HG02840 (cell line): ENCODE measurements at regions not wholly inside any gene's neighbourhood (a gene's known extent, or its start where the extent isn't known, plus 50 kb on each side); places are given as distances from the start of the nearest gene placed in this dataset.
"Not testable (repeated sequence)": the region's sequence is repeated elsewhere in the genome, so short reads cannot be mapped to it uniquely, and the experiment has no call there.

Source experiments
- ATAC-seq: cut with Tn5 transposase; IDR thresholded peaks from one replicate; pipeline ENCODE4 v1.9.1; 2021; ENCODE audit warnings: mild to moderate bottlenecking, moderate library complexity, moderate number of reproducible peaks; ENCODE audit not compliant: unreplicated experiment, low FRiP score

DNA sequence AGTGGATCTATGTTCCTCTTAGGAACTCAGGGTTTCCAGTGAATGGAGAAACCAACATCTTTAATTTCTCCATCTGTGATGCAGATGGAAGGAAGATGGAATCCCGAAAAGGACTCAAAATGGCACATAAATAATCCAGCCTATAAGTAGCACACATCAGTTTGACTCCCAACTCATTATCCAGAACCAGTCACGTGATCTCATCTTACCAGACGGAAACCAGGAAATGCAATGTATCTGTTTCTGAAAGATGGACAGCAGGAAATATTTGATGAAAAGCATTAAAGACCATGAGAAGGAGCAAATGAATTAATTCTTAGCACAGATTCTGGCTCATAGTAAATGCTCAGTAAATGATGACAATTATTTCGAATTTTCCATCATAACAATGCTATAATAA, 443.1 kb upstream of the FMR1 start:
- ATAC-seq = no peak

DNA sequence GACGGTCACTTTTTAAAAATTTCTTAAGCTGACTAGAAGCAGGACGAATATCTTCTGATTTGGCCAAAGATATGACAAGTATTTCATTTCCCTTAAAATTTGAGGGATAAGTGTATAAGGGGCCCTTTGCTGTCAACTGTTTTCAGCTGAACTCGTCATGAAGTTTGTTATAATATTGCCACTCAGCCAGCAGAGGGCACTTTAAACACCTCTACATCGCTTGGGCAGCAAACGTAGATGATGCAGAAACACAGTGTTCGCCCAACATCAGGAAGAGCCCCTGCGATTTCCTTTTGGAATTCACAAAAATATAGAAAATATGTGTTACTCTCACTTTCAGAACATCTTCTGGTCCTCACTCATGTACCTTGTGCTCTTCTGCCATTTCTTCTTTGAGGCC, 435.7 kb upstream of the FMR1 start:
- no peak for ATAC-seq

DNA sequence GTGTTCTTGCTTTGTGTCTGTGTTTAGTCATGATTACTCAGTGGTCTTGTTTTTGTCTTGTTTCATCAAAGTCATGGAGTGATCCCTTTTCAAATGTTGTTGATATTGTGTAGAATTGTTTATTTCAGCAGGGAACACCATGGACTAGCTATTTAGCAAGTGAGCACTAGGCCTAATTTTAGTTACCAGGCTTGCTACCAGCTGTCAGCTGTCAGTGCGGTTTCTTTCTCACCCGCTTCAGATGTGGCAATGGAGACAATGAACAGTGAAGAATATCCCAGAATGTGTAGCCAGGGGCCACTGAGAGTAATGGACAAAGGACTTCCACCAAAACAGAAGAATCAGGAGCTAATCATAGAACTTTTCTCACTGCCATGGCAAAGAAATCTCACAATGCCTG, 432.8 kb upstream of the FMR1 start:
- no peak for ATAC-seq

DNA sequence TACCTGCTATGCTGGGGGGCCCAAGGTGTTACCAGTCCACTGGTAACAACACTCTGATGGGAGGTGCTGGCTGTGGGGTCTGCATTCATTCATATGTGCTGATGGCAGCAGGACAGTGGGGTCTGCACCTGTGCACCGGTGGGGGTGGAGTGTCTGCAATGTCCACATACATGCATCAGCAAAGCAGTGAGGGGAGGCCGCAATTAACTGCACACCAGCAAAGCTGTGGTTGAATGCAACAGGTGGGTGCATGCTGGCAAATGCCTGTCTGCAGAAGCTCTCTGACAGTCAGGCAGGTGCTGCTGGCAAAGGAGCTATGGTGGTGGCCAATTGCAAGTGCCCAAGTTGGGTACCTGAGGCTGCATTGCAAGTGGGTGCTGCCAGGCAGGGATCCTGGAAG, 426.5 kb upstream of the FMR1 start:
- no peak for ATAC-seq

DNA sequence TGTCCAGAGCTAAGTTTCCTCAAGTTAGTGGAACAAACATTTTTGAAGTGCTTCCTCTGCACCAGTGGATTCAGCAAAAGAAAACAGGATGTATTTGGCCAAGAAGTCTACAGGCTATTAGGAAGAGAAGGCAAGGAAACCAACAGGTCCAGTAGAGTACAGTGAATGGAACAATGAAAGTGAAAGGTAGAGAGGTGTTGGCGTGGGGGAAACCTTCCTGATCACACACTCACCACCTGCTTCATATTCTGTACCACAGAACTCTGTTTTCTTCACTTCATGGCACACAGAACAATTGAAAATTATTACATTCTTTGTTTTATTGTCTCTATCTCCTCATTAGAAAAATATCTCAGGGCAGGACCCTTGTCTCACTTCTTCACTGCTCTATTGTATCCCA, 417.4 kb upstream of the FMR1 start:
- ATAC-seq = no peak

DNA sequence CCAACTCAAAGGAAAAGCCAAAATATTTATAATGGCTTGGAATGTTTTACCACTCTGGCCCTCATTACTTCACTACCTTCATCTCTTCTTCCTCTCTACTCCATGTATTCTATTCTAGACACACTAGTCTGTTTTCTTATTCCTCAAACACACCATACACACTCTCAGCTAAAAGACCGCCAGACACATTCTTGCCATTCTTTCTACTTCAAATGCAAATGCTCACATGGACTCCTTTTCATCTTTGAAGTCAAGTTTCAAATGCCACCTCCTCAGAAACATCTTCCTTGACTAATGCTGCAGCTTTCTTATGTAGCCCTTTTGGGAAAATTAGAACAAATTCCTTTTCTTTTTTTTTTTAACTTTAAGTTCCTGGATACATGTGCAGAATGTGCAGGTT, 412.9 kb upstream of the FMR1 start:
- ATAC-seq = no peak

DNA sequence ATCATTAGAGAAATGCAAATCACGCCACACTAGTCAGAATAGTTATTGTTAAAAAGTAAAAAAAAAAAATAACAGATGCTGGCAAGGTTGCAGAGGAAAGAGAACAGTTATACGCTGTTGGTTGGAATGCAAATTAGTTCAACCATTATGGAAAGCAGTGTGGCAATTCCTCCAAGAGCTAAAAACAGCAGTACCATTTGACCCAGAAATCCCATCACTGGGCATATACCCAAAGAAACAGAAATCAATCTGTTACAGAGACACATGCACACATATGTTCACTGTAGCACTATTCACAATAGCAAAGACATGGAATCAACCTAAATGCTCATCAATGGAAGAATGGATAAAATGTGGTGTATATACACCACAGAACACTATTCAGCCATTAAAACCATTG, 388.7 kb upstream of the FMR1 start:
- ATAC-seq = no peak

DNA sequence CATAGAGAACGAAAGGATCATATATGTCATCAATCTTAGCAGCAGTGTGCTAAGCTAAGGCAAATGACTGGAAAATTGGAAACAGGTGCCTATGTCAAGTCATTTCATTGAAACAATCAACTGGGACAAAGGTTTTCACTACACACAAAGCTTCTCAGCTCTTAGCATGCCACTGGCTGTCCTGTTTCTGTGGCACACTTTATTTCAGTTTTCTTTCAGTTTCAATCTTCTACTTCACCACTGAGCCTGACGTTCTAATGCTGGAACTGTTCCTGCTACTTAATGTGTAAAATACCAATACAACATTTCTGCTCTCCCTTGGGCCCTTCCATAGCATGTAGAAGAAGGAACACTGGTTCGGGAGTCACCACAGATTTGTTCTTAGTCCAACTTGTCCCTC, 378.3 kb upstream of the FMR1 start:
- ATAC-seq = no peak

DNA sequence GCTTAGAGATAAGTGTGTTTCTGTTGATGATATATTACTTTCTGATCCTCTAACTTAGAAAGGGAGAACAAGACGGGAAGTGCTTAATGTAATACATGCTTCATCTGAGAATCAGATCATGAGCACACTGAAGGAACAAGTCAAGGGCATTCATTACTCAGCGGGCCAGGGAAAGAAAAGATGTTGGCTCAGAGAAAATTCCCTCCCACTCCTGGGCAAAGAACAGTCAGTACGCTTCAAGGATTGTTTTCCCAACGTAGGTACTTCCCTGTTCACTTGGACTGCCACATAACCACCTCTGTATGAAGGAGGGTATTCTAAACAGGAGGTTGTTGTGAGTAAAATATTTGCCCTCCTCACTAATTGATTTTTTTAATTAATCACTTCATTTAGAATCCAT, 374.5 kb upstream of the FMR1 start:
- no peak for ATAC-seq

DNA sequence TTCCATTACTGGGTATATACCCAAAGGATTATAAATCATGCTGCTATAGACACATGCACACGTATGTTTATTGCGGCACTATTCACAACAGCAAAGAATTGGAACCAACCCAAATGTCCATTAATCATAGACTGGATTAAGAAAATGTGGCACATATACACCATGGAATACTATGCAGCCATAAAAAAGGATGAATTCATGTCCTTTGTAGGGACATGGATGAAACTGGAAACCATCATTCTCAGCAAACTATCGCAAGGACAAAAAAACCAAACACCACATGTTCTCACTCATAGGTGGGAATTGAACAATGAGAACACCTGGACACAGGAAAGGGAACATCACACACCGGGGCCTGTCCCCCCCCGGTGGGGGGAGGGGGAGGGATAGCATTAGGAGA, 363.7 kb upstream of the FMR1 start:
- not testable (repeated sequence) for ATAC-seq

DNA sequence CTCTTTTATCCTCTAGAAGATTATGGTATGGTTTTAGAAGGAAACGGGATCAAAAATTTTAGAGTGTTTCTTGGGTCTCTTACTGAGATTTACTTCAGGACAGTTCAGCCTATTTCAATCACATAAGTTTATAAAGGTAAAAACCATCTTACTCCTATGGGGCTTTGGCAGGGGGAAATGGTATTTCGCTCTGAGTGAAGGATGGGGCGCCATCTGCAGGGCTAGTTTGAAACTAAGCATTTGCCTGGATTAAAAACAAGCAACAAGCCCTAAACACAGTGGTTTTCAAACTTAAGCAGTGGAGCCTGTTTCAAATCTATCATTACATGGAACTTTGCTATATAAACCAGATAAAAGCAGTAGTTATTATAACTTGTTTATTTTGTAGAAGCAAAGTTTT, 361.5 kb upstream of the FMR1 start:
- ATAC-seq = no peak

DNA sequence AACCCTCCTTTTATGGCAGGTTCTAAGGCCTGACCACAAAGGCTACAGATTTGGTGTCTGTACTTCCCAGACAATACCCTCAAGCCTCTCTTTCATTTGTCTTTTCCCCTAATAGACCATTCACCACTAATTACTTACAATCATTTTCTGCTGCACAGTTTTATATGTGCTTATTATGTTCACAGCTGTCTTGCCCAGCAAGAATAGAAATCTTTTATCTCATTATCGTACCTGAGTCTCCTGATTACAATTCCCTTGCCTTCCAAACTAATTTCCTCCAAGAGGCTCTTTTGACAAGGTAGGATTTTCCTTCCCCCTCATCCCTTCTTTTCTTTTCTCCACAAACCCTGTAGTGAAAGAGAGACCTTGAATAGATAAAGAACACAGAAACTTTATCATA, 352.5 kb upstream of the FMR1 start:
- ATAC-seq = no peak

DNA sequence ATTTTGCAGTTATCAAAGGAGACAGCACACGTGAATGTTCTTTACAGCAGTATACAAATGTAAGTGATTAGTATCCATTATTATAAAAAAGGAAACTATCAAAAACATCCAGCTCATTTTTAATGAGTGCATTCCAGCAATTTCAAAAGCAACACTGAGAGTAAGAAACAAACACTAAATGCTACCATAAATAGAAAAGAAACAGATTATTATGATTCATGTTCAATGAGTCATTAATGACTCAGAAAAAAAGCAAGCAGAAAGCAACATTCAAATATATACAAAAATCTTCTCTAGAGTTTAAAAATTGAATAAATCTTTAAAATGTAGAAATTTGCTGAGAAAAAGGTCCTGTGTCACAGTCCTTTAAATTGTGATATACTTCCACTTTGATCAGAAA, 346.5 kb upstream of the FMR1 start:
- no peak for ATAC-seq

DNA sequence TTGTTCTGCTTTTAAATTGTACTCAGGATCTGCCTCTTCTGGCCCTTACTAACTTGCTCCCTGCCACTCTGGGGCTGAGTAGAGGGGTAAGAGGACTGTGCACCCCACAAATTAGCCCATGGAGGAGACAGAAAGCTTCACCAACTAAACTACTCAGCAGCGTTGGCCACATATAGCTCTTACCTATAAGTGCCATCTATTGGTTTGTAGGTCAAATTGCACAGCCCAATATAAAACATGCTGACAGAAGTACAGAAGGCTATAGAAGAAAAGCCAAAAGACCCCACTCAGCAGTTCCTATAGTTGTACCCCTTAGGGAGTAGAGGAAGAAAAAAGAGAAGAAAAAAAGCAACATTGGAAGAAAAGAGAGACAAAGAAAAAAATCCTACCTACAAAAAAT, 341.2 kb upstream of the FMR1 start:
- no peak for ATAC-seq

DNA sequence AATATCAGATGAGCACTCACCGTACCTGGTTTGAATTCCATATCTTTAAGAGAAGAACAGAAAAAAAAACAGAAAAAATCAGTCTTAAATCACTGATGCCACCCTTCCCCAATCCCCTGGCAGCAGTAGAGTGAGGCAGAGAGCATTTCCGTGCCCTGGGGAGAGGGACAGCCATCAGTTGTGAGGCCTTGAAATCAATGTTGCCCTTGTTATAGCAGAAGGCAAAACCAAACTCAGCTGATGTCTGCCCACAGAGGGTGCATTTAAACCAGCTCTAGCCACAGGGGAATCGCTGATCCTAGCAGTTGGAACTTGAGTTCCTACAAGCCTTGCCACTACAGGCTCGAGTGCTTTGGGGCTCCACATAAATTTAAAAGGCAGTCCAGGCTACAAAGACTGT, 338.5 kb upstream of the FMR1 start:
- ATAC-seq = no peak

DNA sequence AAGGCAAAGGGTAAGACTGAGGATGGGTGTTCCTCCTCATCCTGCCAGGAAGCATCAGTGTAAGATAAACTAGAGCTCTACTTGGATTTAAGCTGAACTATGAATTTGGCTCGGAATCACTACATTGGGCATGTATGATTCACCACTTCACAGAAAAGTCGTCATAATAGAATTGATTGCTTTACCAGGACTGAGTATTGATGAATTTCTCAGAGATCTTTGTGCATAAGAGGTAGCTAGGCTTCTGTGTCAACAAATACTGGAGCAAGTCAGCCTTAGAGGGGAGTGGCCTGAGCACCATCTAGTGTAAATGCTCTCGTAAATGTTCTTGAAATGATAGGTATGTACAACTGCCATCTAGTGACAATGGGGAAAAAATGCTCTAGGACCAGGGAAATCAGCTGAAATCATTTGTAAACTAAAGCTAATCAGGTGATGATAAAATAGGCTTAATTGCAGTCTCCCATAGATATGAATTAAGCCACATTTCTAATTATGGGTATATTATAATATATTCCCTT, 309.5 kb upstream of the FMR1 start:
- ATAC-seq = no peak

DNA sequence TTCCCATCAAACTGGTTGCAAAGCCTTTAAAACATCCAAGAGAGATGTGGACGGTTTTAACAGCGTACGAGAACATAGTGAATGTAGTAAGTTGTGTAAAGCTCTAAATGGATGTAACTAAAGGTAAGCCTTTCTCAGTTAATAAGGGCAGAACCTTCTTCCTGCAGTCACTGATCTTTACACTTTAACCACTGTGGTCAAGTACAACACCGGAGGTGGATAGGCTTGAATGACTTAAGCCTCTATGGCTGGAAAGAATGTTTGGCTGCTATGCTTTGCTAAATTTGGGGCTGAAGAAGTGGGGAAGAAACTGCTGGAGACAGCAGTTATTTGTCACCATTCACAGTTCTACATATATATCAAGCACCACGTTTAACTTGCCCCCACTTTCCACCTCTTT, 285.1 kb upstream of the FMR1 start:
- no peak for ATAC-seq

DNA sequence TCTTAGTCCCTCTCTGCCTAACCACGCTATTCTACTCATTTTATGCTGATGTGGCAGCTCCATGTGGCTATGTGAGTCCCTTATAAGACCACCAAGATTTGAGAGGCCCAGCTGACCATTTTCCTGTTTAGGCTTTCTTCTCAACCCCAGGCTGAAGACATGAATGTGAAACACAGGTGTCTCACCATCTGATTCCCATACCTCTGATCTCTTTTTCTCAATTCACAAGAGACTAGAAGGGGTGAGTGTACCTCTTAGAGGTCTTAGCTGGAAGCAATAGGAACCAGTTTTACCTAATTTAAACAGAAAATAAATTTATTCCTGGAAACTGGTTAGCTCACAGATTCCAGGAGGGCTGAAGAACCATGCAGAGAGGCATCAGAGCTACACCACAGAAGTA, 276.5 kb upstream of the FMR1 start:
- ATAC-seq = no peak

DNA sequence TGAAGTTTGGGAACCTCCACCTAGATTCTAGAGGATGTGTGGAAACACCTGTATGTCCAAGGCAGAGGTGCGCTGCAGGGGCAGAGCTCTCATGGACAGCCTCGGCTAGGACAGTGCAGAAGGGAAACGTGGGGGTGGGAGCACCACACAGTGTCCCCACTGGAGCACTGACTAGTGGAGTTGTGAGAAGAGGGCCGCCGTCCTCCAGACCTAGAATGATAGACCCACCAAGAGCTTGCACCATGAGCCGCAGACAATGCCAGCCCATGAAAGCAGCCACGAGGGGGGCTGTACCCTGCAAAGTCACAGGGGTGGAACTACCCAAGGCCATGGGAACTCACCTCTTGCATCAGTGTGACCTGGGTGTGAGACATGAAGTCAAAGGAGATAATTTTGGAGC, 274.5 kb upstream of the FMR1 start:
- ATAC-seq = no peak

DNA sequence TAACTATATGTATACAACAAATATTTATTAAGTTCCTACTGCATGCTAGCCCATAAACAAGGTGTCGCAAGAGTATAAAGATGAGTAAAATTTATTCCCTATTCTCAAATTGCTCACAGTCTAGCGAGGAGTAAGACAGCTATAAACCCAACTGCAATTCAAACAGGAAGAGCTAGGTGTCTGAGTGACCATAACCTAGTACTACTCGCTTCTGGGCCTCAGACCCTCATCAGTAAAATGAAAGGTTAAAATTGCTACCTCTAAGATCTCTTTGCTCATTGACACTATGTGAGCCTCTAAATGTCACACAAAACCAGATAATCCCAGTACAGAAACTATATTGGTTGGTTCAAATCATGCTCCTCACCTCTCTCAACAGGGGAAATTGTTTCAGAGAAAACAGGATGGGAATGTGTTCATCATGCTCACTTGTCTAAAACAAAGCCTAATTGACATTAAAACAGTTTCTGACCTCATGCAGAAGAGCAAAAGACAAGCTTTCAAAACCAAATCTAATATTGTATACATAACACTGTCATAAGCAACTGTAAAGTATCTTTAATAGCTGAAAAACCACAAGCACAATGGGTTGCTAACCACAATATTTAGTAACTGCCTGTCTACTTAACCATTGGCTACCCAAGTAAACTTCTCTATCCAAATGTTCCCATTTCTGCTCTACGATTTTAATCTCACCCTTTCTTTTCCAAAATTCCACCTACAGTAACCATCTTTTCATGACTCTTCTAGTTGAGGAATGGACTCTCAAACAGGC, 264.6 kb upstream of the FMR1 start:
- ATAC-seq = no peak

DNA sequence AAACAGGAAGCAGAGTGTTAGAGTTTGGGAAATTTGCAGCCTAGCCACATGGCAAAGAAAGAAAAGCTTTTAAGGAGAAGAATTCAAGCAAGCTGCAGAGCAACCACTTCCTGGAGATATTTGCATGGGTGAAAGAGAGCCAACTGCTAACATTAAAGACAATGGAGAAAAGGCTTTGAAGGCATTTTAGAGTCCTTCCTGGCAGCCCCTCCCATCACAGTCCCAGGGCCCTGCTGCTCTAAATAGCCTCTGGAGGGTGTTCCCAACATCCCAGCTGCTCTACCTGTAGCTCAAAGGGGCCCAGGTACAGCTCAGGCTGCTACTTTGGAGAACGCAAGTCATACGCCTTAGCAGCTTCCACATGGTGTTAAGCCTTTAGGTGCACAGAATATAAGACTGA, 235.9 kb upstream of the FMR1 start:
- ATAC-seq = no peak

DNA sequence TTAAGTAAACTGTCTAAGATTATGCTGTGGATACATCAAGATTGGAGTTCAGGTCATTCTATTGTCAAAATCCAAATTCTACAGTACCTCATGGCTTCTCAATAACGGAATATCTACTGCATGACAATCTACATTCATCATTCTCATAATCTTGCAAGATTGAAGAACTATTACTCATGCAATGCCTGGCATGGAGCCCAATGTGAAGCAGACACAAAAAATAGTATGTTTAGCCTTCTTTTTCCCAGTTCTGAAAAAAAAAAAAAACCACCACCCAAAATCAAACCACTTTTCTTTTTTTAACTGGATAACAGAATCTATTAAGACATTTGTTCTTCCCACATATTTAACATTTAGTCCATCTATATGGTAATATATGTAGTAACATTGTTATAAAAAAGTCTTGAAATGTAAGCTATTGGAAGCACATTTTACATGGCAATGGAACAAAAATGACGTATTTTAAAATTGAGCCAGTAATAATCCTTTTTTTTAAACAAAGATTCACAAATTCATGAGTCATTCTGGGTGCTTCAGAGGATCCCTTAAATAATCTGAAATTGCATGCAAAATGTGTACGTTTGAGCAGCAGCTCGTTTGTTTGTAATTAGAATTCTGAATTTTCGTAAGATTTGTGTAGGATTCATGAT, 232.2 kb upstream of the FMR1 start:
- ATAC-seq = no peak
